Body of pancreas (tissue), 4 donors: ENCODE measurements at regions not wholly inside any gene's neighbourhood (a gene's known extent, or its start where the extent isn't known, plus 50 kb on each side); places are given as distances from the start of the nearest gene placed in this dataset.

ENCODE experiments used
- ATAC-seq: fragments of 150-250 bp; one replicate; pipeline ENCODE4 v1.9.1; 2016
- DNase-seq, 4 donors: peaks; one replicate each; pipeline ENCODE4 v3.0.0-alpha.2; 2019
- H3K27ac ChIP-seq, 4 donors: fragments of 200-600 bp; sonication (generic); 1 replicate in 3 of 4; 2 replicates in 1 of 4; pipeline versions ENCODE4 v1.5.1 to v1.6.1; 2016 to 2019; ENCODE audit warnings: mild to moderate bottlenecking in 1 of 4, mixed read lengths in 1 of 4, moderate library complexity in 1 of 4
- H3K27me3 ChIP-seq, 2 donors: fragments of 200-600 bp; sonication (generic); one replicate each; pipeline ENCODE4 v1.6.0; 2016; ENCODE audit warnings: mild to moderate bottlenecking in 1 of 2
- H3K36me3 ChIP-seq, 2 donors: fragments of 200-600 bp; sonication (generic); replicated peaks in 1 of 2; 2 replicates each; pipeline ENCODE4 v1.5.1; 2016; ENCODE audit warnings: low read depth in 2 of 2; ENCODE audit not compliant: insufficient read depth in 1 of 2
- H3K4me1 ChIP-seq: fragments of 200-600 bp; sonication (generic); one replicate; pipeline ENCODE4 v1.6.0; 2016
- H3K4me3 ChIP-seq, 2 donors: fragments of 200-600 bp; sonication (generic); 1 replicate in 1 of 2; 2 replicates in 1 of 2; pipeline ENCODE4 v1.5.1; 2016 to 2019
- H3K9me3 ChIP-seq, 3 donors: fragments of 200-600 bp; sonication (generic); 1 replicate in 2 of 3; 2 replicates in 1 of 3; pipeline ENCODE4 v1.5.1; 2016
- POLR2A ChIP-seq, 3 donors: fragments of 450-650 bp; IDR thresholded peaks; one replicate each; pipeline ENCODE4 v1.6.1; 2016; ENCODE audit warnings: antibody characterized with exemption in 3 of 3, mild to moderate bottlenecking in 2 of 3
- WGBS, 2 donors: methylation state at CpG; one replicate each; pipeline ENCODE4 v1.1.5; 2017; 5-methylcytosine and 5-hydroxymethylcytosine counted together
- intact Hi-C: fragments of 100-400 bp; cut with DNase I; formaldehyde crosslinking; loops from one replicate; pipeline ENCODE4 v1.15.1; 2023
- TF ChIP-seq, protein P1 (sequence below), 7 experiments: fragments of 450-650 bp in 4 of 7; fragments of 200-600 bp in 3 of 7; sonication (generic) in 3 of 7; IDR thresholded peaks; one replicate each; pipeline ENCODE4 v1.5.1; 2016 to 2019; ENCODE audit warnings: antibody characterized with exemption in 7 of 7

DNA sequence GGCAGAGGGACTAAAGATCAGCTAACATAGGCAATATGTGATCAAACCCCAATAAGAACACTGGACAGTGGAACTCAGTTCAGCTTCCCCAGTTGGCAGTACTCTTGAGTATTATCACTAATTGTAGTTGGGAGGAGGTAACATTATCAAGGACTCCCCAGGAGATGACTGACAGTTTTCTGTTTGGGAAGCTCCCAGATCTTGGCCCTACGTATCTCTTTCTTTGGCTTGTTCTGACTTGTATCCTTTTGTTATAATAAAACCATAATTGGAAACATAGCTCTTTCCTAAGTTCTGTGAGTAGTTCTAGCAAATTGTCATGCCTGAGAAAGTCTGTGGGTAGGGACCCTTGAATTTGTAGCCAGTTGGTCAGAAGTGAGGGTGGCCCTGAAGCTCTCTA is 316.4 kb downstream of the ZNF621 start:
- ATAC-seq (no peak), DNase-seq (no peak)
- no peak overlapping the region for H3K27ac ChIP-seq
- H3K36me3 ChIP-seq: no peaks in the 10 kb centered on the region
- H3K9me3 ChIP-seq: no peaks in the 10 kb centered on the region
- H3K4me3 ChIP-seq: no peak overlapping the region
- whole genome bisulfite sequencing, 2 donors: 90 to 94% methylated on average over 1 of the region's 1 CpG
- H3K27me3 ChIP-seq: no peaks in the 10 kb centered on the region
- H3K4me1 ChIP-seq: no peaks in the 10 kb centered on the region
- intact Hi-C loops: no loop called here
- TF ChIP-seq, protein P1, sequence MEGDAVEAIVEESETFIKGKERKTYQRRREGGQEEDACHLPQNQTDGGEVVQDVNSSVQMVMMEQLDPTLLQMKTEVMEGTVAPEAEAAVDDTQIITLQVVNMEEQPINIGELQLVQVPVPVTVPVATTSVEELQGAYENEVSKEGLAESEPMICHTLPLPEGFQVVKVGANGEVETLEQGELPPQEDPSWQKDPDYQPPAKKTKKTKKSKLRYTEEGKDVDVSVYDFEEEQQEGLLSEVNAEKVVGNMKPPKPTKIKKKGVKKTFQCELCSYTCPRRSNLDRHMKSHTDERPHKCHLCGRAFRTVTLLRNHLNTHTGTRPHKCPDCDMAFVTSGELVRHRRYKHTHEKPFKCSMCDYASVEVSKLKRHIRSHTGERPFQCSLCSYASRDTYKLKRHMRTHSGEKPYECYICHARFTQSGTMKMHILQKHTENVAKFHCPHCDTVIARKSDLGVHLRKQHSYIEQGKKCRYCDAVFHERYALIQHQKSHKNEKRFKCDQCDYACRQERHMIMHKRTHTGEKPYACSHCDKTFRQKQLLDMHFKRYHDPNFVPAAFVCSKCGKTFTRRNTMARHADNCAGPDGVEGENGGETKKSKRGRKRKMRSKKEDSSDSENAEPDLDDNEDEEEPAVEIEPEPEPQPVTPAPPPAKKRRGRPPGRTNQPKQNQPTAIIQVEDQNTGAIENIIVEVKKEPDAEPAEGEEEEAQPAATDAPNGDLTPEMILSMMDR (IDR thresholded peaks at IDR 0.05): no peak
- TF ChIP-seq POLR2A (IDR thresholded peaks at IDR 0.05): no peak

DNA sequence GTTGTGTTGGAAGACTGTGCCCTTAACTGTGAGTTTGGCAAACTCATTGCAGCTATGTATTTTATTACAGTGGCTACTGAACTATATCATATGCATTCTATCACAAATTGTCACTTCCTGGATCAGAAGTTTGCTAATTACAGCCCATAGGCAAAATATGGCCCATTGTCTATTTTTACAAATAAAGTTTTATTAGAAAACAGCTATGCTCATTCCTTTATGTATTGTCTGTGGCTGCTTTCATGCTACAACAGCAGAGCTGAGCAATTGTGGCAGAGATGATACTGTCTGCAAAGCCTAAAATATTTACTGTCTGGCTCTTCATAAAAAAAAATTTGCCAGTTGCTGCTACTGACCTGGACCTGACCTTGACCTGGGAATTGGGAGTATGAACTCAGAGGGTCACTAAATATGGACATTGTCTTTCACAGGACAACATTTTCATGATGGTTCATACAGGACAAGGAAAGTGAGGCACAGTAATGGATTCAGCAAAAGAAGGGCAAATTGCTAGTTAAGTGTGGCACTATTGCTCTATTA is 316.9 kb downstream of the ZNF621 start:
- intact Hi-C loops: no loop called here
- no peak overlapping the region for H3K27ac ChIP-seq
- no peaks in the 10 kb centered on the region for H3K9me3 ChIP-seq
- H3K27me3 ChIP-seq: no peaks in the 10 kb centered on the region
- DNase-seq: no peak
- no peaks in the 10 kb centered on the region for H3K4me1 ChIP-seq
- ATAC-seq: no peak
- no peak overlapping the region for H3K4me3 ChIP-seq
- TF ChIP-seq POLR2A (IDR thresholded peaks at IDR 0.05): no peak
- TF ChIP-seq, protein P1 (IDR thresholded peaks at IDR 0.05): no peak
- H3K36me3 ChIP-seq: no peaks in the 10 kb centered on the region

DNA sequence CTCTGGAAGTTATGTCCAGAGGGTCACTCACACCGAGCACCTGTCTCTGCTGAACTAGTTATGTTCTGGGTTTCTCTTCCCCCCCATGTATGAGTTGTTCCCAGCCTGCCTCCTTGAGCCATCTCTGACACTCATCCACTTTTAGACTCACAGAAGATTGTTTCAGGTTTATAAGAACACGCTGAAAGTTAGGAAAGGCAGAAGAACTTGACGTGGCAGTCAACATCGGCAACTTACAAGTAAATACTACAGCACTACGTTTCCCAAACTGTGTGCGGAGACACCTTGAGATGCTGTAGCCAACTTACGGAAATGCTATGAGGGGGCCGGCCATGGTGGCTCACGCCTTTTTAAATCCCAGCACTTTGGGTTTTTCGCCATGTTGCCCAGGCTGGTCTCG is 318.0 kb downstream of the ZNF621 start:
- no peaks in the 10 kb centered on the region for H3K27me3 ChIP-seq
- H3K9me3 ChIP-seq: no peaks in the 10 kb centered on the region
- no peaks in the 10 kb centered on the region for H3K4me1 ChIP-seq
- TF ChIP-seq, protein P1 (IDR thresholded peaks at IDR 0.05): no peak
- no peak for TF ChIP-seq POLR2A (IDR thresholded peaks at IDR 0.05)
- H3K4me3 ChIP-seq: no peak overlapping the region
- DNase-seq (no peak), ATAC-seq (no peak)
- WGBS, 2 donors: 89 to 92% methylated on average over 11 of the region's 11 CpGs
- no peaks in the 10 kb centered on the region for H3K36me3 ChIP-seq
- no peak overlapping the region for H3K27ac ChIP-seq
- intact Hi-C loops: no loop called here

DNA sequence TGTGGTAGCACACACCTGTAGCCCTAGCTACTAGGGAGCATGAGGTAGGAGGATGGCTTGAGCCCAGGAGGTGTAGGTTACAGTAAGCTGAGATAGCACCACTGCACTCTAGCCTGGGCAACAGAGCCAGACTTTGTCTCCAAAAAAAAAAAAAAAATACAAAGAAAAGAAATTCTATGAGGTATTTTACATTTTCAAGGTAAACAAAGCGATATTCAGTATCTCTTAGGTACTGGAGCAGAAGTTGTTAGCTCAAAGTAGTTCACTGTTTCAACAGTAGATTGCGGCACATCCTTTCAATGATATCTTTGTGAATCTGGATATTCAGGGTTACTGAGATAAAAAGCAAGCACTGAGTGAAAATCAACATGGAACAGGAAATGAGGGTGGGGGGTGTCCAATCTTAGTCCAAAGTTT is 318.5 kb downstream of the ZNF621 start:
- Histone ChIP-seq H3K36me3 (no peaks in the 10 kb centered on the region), H3K4me1 (no peaks in the 10 kb centered on the region), H3K4me3 (no peak overlapping the region), H3K9me3 (no peaks in the 10 kb centered on the region), H3K27me3 (no peaks in the 10 kb centered on the region), H3K27ac (no peak overlapping the region)
- WGBS, 2 donors: 89% methylated on average over 2 of the region's 2 CpGs
- intact Hi-C loops: no loop called here
- DNase-seq (no peak), ATAC-seq (no peak)
- TF ChIP-seq, protein P1 (IDR thresholded peaks at IDR 0.05): no peak
- TF ChIP-seq POLR2A (IDR thresholded peaks at IDR 0.05): no peak

GRCh38 chr3:40843851-40844548 is 319.2 kb downstream of the ZNF621 start:
- H3K4me3 ChIP-seq: no peak overlapping the region
- H3K36me3 ChIP-seq: no peaks in the 10 kb centered on the region
- DNase-seq: no peak
- no peaks in the 10 kb centered on the region for H3K27me3 ChIP-seq
- H3K4me1 ChIP-seq: no peaks in the 10 kb centered on the region
- intact Hi-C loops: no loop called here
- no peak for ATAC-seq
- no peak overlapping the region for H3K27ac ChIP-seq
- TF ChIP-seq, protein P1 (IDR thresholded peaks at IDR 0.05): no peak
- no peak for TF ChIP-seq POLR2A (IDR thresholded peaks at IDR 0.05)
- H3K9me3 ChIP-seq: no peaks in the 10 kb centered on the region
- 75 to 84% methylated on average over 7 of the region's 7 CpGs for WGBS, 2 donors
